ENCODE measurements at regions not wholly inside any gene's neighbourhood (a gene's known extent, or its start where the extent isn't known, plus 50 kb on each side); places are given as distances from the start of the nearest gene placed in this dataset.

GRCh38 chr4:26175006-26175786 lies 145.6 kb upstream of the RBPJ start:
- TF ChIP-seq POLR2AphosphoS5 (IDR thresholded peaks at IDR 0.05; ENCODE audit: low read depth, low read length): no peak
- no peak for TF ChIP-seq CTCF (IDR thresholded peaks at IDR 0.05)
- no peak for TF ChIP-seq REST (IDR thresholded peaks at IDR 0.05; ENCODE audit: insufficient read depth in 1 of 2, low read depth in 2 of 2, low read length in 1 of 2)
- TF ChIP-seq TCF7L2 (IDR thresholded peaks at IDR 0.05; ENCODE audit: low read depth, low read length): no peak

Data from Panc1 (cell line).